ENCODE measurements at regions not wholly inside any gene's neighbourhood (a gene's known extent, or its start where the extent isn't known, plus 50 kb on each side); places are given as distances from the start of the nearest gene placed in this dataset.

GRCh38 chr21:10413247-10414120 is 107.9 kb upstream of the TPTE start (continued):
- TF ChIP-seq, protein P1, sequence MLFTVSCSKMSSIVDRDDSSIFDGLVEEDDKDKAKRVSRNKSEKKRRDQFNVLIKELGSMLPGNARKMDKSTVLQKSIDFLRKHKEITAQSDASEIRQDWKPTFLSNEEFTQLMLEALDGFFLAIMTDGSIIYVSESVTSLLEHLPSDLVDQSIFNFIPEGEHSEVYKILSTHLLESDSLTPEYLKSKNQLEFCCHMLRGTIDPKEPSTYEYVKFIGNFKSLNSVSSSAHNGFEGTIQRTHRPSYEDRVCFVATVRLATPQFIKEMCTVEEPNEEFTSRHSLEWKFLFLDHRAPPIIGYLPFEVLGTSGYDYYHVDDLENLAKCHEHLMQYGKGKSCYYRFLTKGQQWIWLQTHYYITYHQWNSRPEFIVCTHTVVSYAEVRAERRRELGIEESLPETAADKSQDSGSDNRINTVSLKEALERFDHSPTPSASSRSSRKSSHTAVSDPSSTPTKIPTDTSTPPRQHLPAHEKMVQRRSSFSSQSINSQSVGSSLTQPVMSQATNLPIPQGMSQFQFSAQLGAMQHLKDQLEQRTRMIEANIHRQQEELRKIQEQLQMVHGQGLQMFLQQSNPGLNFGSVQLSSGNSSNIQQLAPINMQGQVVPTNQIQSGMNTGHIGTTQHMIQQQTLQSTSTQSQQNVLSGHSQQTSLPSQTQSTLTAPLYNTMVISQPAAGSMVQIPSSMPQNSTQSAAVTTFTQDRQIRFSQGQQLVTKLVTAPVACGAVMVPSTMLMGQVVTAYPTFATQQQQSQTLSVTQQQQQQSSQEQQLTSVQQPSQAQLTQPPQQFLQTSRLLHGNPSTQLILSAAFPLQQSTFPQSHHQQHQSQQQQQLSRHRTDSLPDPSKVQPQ (CRISPR knock-in tag; IDR thresholded peaks at IDR 0.05; ENCODE audit: borderline replicate concordance) = 0 out of 2 replicates have a peak, but pooled peaks have one; percentile 23
- TF ChIP-seq TAF9B (IDR thresholded peaks at IDR 0.05; ENCODE audit: partially characterized antibody) (peak; percentile 95), C11orf30 (IDR thresholded peaks at IDR 0.05; ENCODE audit: low read depth) (peak; percentile 95), MGA (IDR thresholded peaks at IDR 0.05) (peak; percentile 97), MYC (IDR thresholded peaks at IDR 0.05; ENCODE audit: low read depth, low read length) (peak; percentile 98), MYC (CRISPR knock-in tag; IDR thresholded peaks at IDR 0.05; ENCODE audit: borderline replicate concordance, low read depth) (peak; percentile 99), ATF7 (IDR thresholded peaks at IDR 0.05) (peak; percentile 75; the same call in 1 of the 2 replicates), HBP1 (CRISPR knock-in tag; IDR thresholded peaks at IDR 0.05) (peak; percentile 93), RHOXF2B (CRISPR knock-in tag; conservative IDR thresholded peaks at IDR 0.05) (0 out of 2 replicates have a peak, but pooled peaks have one; percentile 74), ZNF511 (CRISPR knock-in tag; IDR thresholded peaks at IDR 0.05) (peak; percentile 97)
